Suprapubic skin (tissue), 4 donors: ENCODE measurements at regions not wholly inside any gene's neighbourhood (a gene's known extent, or its start where the extent isn't known, plus 50 kb on each side); places are given as distances from the start of the nearest gene placed in this dataset.

Experiments used
- DNase-seq, 2 donors: peaks; one replicate each; pipeline ENCODE4 v3.0.0-alpha.2; 2019; ENCODE audit warnings: low spot score in 2 of 2
- H3K27ac ChIP-seq: fragments of 200-600 bp; sonication (generic); one replicate; pipeline ENCODE4 v1.5.1; 2019
- H3K27me3 ChIP-seq: fragments of 200-600 bp; sonication (generic); one replicate; pipeline ENCODE4 v1.5.1; 2019
- H3K36me3 ChIP-seq: fragments of 200-600 bp; sonication (generic); one replicate; pipeline ENCODE4 v1.5.1; 2019
- H3K4me1 ChIP-seq: fragments of 200-600 bp; sonication (generic); one replicate; pipeline ENCODE4 v1.5.1; 2019
- H3K4me3 ChIP-seq: fragments of 200-600 bp; sonication (generic); one replicate; pipeline ENCODE4 v1.5.1; 2019; ENCODE audit warnings: mild to moderate bottlenecking
- H3K9me3 ChIP-seq: fragments of 200-600 bp; sonication (generic); one replicate; pipeline ENCODE4 v1.5.1; 2019
- EP300 ChIP-seq: sonication (generic); formaldehyde crosslinking; IDR thresholded peaks from one replicate; pipeline ENCODE4 v1.6.1; 2017; ENCODE audit warnings: antibody characterized with exemption
- POLR2A ChIP-seq, 2 donors: fragments of 450-650 bp; IDR thresholded peaks; one replicate each; pipeline ENCODE4 v1.6.1; 2017; ENCODE audit warnings: antibody characterized with exemption in 2 of 2, mild to moderate bottlenecking in 2 of 2, moderate library complexity in 2 of 2
- POLR2AphosphoS5 ChIP-seq, 3 donors: sonication (generic); formaldehyde crosslinking; IDR thresholded peaks; one replicate each; pipeline ENCODE4 v1.6.1; 2017; ENCODE audit warnings: antibody characterized with exemption in 3 of 3
- WGBS: methylation state at CpG from one replicate; pipeline ENCODE4 v1.1.5; 2018; 5-methylcytosine and 5-hydroxymethylcytosine counted together
- TF ChIP-seq, protein P1 (sequence below), 2 donors: fragments of 200-600 bp in 1 of 2; fragments of 450-650 bp in 1 of 2; sonication (generic) in 1 of 2; IDR thresholded peaks; one replicate each; pipeline ENCODE4 v1.5.1; 2016 to 2019; ENCODE audit warnings: antibody characterized with exemption in 2 of 2, mild to moderate bottlenecking in 1 of 2, moderate library complexity in 1 of 2

DNA sequence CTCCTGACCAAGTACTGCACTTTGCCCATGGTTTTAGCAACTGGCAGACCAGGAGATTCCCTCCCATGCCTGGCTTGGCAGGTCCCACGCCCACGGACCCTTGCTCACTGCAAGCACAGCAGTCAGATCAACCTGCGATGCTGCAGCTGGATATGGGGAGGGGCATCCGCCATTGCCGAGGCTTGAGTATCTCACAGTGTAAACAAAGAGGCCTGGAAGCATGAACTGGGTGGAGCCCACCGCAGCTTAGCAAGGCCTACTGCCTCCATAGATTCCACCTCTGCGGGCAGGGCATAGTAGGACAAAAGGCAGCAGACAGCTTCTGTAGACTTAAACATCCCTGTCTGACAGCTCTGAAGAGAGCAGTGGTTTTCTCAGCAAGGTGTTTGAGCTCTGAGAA lies 479.8 kb downstream of the FUT8 start:
- H3K27ac ChIP-seq, result no peak overlapping the region
- no peaks in the 10 kb centered on the region for H3K4me1 ChIP-seq
- no peak for TF ChIP-seq POLR2AphosphoS5 (IDR thresholded peaks at IDR 0.05)
- no peak for TF ChIP-seq POLR2A (IDR thresholded peaks at IDR 0.05)
- TF ChIP-seq, protein P1, sequence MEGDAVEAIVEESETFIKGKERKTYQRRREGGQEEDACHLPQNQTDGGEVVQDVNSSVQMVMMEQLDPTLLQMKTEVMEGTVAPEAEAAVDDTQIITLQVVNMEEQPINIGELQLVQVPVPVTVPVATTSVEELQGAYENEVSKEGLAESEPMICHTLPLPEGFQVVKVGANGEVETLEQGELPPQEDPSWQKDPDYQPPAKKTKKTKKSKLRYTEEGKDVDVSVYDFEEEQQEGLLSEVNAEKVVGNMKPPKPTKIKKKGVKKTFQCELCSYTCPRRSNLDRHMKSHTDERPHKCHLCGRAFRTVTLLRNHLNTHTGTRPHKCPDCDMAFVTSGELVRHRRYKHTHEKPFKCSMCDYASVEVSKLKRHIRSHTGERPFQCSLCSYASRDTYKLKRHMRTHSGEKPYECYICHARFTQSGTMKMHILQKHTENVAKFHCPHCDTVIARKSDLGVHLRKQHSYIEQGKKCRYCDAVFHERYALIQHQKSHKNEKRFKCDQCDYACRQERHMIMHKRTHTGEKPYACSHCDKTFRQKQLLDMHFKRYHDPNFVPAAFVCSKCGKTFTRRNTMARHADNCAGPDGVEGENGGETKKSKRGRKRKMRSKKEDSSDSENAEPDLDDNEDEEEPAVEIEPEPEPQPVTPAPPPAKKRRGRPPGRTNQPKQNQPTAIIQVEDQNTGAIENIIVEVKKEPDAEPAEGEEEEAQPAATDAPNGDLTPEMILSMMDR (IDR thresholded peaks at IDR 0.05), result no peak
- no peak for TF ChIP-seq EP300
- H3K4me3 ChIP-seq, result no peak overlapping the region
- H3K9me3 ChIP-seq, result no peaks in the 10 kb centered on the region
- no peak for DNase-seq
- WGBS, result 77% methylated on average over 5 of the region's 7 CpGs
- no peaks in the 10 kb centered on the region for H3K27me3 ChIP-seq
- no peaks in the 10 kb centered on the region for H3K36me3 ChIP-seq

DNA sequence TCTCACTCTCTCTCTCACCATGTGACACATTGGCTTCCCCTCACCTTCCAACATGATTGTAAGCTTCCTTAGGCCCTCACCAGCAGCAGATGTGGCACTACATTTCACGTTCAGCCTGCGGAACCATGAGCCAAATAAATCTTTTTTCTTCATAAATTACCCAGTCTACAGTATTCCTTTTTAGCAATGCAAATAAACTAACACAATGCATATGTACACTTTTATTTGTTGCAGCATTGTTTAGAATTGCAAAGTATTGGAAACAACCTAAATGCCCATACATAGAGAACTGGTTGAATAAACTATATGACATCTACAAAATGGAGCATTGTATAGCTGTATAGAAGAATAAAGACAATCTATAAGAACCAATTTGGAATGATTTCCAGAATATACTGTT lies 487.6 kb downstream of the FUT8 start:
- DNase-seq, result no peak
- no peak overlapping the region for H3K4me3 ChIP-seq
- H3K9me3 ChIP-seq, result peaks cover 12% of the 10 kb centered on the region
- no peaks in the 10 kb centered on the region for H3K36me3 ChIP-seq
- no peaks in the 10 kb centered on the region for H3K27me3 ChIP-seq
- no peak overlapping the region for H3K27ac ChIP-seq
- WGBS, result 83% methylated on average over 2 of the region's 2 CpGs
- no peaks in the 10 kb centered on the region for H3K4me1 ChIP-seq
- TF ChIP-seq POLR2A (IDR thresholded peaks at IDR 0.05) (no peak), POLR2AphosphoS5 (IDR thresholded peaks at IDR 0.05) (no peak), EP300 (no peak)
- TF ChIP-seq, protein P1 (IDR thresholded peaks at IDR 0.05), result no peak

DNA sequence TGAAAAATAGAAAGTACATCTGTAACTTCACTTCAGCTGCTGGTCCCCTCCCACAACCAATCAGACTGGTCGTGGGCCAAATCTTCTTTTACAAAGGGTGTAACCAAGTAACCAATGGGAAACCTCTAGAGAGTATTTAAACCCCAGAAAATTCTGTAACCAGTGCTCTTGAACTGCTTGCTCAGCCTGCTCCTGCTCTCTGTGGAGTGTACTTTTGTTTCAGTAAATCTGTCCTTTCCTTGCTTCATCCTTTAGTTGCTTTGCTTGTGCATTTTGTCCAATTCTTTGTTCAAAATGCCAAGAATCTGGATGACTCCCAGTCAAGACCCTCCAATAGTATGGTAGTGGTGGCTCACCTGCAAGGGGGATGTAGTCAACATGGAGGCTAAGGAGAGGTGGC lies 489.1 kb downstream of the FUT8 start:
- Histone ChIP-seq H3K9me3 (peaks cover 12% of the 10 kb centered on the region), H3K4me1 (no peaks in the 10 kb centered on the region), H3K27ac (no peak overlapping the region), H3K36me3 (no peaks in the 10 kb centered on the region), H3K4me3 (no peak overlapping the region), H3K27me3 (no peaks in the 10 kb centered on the region)
- DNase-seq, result no peak
- 75% methylated on average over 1 of the region's 1 CpG for WGBS
- TF ChIP-seq POLR2A (IDR thresholded peaks at IDR 0.05) (no peak), POLR2AphosphoS5 (IDR thresholded peaks at IDR 0.05) (no peak), EP300 (no peak)

DNA sequence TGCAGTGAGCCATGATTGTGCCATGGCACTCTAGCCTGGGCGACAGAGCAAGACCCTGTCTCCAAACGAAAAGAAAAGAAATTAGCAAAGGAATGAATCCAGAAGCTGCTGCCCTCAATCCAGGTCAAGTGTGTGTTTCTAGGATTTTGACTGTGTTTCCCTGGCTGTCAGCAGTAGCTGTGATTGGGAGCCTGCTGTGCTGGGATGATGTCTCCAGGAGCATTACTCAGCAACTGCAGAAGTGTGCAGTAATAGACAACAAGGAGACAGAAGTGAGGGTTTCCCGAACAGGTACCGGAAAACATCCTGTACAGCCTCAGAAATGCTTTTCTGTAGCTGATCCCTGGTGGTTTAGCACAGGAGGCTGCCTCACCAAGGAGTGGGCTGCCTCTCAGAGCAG lies 492.5 kb downstream of the FUT8 start:
- DNase-seq, result no peak
- Histone ChIP-seq H3K4me3 (no peak overlapping the region), H3K27ac (no peak overlapping the region), H3K4me1 (no peaks in the 10 kb centered on the region), H3K36me3 (no peaks in the 10 kb centered on the region), H3K27me3 (no peaks in the 10 kb centered on the region), H3K9me3 (peaks cover 12% of the 10 kb centered on the region)
- TF ChIP-seq, protein P1 (IDR thresholded peaks at IDR 0.05), result no peak
- TF ChIP-seq EP300 (no peak), POLR2AphosphoS5 (IDR thresholded peaks at IDR 0.05) (no peak), POLR2A (IDR thresholded peaks at IDR 0.05) (no peak)
- WGBS, result 89% methylated on average over 4 of the region's 4 CpGs

DNA sequence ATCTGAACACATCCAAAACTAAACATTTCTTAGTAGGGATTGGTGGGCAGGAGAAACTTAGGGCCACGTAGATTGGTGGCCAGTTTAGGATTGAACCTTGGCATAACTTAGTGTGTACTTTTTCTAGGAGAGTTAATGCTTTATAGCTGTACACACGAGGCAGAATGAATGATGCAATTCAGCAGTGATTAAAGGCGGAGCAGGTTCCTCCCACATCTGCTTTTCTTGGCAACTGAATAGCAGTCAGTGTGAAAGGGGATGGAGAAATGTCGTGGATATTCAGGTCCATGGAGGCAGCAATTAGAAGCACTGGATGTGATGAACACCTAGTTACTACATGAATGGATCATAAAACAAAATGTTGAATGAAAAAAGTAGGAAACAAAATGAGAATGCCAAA lies 493.8 kb downstream of the FUT8 start:
- Histone ChIP-seq H3K27ac (no peak overlapping the region), H3K4me1 (no peaks in the 10 kb centered on the region), H3K4me3 (no peak overlapping the region), H3K9me3 (peaks cover 5% of the 10 kb centered on the region), H3K27me3 (no peaks in the 10 kb centered on the region), H3K36me3 (no peaks in the 10 kb centered on the region)
- no peak for DNase-seq
- 43% methylated on average over 4 of the region's 4 CpGs for whole genome bisulfite sequencing
- TF ChIP-seq EP300, result no peak
- TF ChIP-seq, protein P1 (IDR thresholded peaks at IDR 0.05), result no peak
- TF ChIP-seq POLR2AphosphoS5 (IDR thresholded peaks at IDR 0.05), result no peak
- no peak for TF ChIP-seq POLR2A (IDR thresholded peaks at IDR 0.05)

DNA sequence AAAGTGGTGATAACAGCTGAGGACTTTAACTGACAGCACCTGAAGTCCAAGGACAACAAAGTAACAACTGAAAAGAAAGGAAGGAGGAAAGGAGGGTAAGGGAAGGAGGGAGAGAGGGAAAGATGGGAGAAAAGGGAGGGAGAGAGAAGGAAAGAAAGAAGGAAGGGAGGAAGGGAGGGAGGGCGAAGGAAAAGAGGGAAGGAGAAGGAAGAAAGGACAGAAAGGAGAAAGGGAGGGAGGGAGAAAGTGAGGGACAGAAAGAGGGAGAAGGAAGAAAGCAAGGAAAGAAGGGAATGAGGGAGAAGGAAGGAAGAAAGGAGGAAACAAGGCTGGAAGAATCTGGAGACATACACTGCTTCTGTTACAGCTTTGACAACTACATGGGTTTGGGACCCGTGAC lies 494.4 kb downstream of the FUT8 start:
- H3K27me3 ChIP-seq, result no peaks in the 10 kb centered on the region
- no peak overlapping the region for H3K4me3 ChIP-seq
- DNase-seq, result no peak
- H3K36me3 ChIP-seq, result no peaks in the 10 kb centered on the region
- H3K4me1 ChIP-seq, result no peaks in the 10 kb centered on the region
- no peak overlapping the region for H3K27ac ChIP-seq
- WGBS, result 86% methylated on average over 2 of the region's 2 CpGs
- H3K9me3 ChIP-seq, result no peaks in the 10 kb centered on the region
- TF ChIP-seq, protein P1 (IDR thresholded peaks at IDR 0.05), result no peak
- no peak for TF ChIP-seq POLR2AphosphoS5 (IDR thresholded peaks at IDR 0.05)
- no peak for TF ChIP-seq EP300
- TF ChIP-seq POLR2A (IDR thresholded peaks at IDR 0.05), result no peak
